Left lung (tissue), 4 donors: ENCODE measurements at regions not wholly inside any gene's neighbourhood (a gene's known extent, or its start where the extent isn't known, plus 50 kb on each side); places are given as distances from the start of the nearest gene placed in this dataset.

Experiments used
- ATAC-seq: fragments of 200-7000 bp; cut with Tn5 transposase; one replicate; pipeline ENCODE4 v1.9.1; 2020; ENCODE audit warnings: moderate library complexity
- DNase-seq, 4 donors: peaks; one replicate each; pipeline ENCODE4 v3.0.0-alpha.2; 2013 to 2020
- H3K27ac ChIP-seq, 2 donors: fragments of 200-600 bp; sonication (generic) in 1 of 2; one replicate each; pipeline versions ENCODE4 v1.5.0 to v1.8.0; 2020 to 2021
- H3K27me3 ChIP-seq, 2 donors: fragments of 200-600 bp; sonication (generic) in 1 of 2; one replicate each; pipeline versions ENCODE4 v1.5.0 to v1.8.0; 2020 to 2021
- H3K36me3 ChIP-seq, 2 donors: fragments of 200-600 bp; sonication (generic) in 1 of 2; one replicate each; pipeline versions ENCODE4 v1.5.0 to v1.8.0; 2020 to 2021
- H3K4me1 ChIP-seq, 2 donors: fragments of 200-600 bp; one replicate each; pipeline ENCODE4 v1.8.0; 2021
- H3K4me3 ChIP-seq, 2 donors: fragments of 200-600 bp; sonication (generic) in 1 of 2; one replicate each; pipeline versions ENCODE4 v1.5.0 to v1.8.0; 2020 to 2021; ENCODE audit warnings: mild to moderate bottlenecking in 1 of 2
- H3K9me3 ChIP-seq, 2 donors: fragments of 200-600 bp; sonication (generic) in 1 of 2; one replicate each; pipeline versions ENCODE4 v1.5.0 to v1.8.0; 2020 to 2021
- CTCF ChIP-seq, 2 donors: fragments of 200-600 bp; sonication (generic) in 1 of 2; IDR thresholded peaks; one replicate each; pipeline versions ENCODE4 v1.5.0 to v1.8.0; 2021; ENCODE audit warnings: antibody characterized with exemption in 2 of 2
- intact Hi-C, 2 donors: fragments of 100-400 bp; cut with DNase I; formaldehyde crosslinking; loops; one replicate each; pipeline versions ENCODE4 v1.11.2 to v1.14.2; 2022
- donor health status: DM: no; HTN: yes; CAD: no.
- donor health status: DM: no; HTN: no; CAD: no.

DNA sequence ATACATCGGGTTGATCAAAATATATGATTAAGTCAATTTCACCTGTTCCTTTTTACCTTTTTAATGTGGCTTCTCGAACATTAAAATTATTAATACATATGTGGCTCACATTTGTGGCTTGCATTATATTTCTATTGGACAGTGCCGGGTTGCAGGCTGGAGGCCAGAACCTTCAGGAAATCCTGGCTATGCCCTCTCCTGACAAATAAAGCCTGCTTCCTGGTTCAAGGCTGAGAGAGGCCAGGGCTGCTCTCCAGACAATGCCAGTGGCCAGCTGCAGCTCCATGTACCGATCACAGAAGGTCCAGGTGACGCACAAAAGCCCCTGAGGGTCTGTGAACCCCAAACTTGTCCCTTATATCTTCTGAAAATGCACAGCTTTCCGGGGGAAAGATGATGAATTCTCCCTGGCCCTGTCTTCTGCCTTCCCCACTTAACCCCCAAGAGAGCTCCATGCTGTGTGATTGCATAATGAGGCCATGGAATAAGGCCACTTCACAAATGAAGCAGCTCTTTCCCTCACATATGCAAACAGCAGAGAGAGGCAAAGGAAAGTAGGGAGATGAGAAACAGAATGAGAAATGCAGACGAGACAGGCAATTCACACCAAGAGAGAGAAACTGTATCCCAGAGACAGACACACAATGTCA, 241.2 kb downstream of the BCOR start:
- no peak overlapping the region for H3K27ac ChIP-seq

DNA sequence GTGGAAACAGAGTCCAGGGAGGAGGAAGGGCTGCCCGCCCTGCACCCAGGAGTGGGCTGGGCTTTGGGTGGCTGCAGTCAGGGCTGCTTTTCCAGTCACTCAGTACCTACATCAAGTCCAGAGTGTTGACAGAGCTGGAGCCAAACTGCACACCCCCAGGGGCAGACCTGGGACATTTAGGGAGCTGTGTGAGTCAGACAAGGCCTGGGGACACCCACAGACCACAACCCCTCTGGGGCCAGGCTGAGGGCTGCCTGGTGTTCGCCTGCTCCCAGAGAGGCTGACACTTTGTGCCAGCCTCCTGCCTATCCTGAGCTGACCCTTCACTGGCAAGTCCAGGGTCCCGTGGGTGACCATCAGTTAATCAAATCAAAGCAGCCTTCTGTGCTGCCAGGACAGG, 240.0 kb downstream of the BCOR start:
- no peaks in the 10 kb centered on the region for H3K36me3 ChIP-seq

More for the DNA sequence above, 241.2 kb downstream of the BCOR start:
- no peak for TF ChIP-seq CTCF (IDR thresholded peaks at IDR 0.05)
- peaks cover 0 to 26% of the 10 kb centered on the region in 2 donors for H3K4me1 ChIP-seq
- no peaks in the 10 kb centered on the region for H3K9me3 ChIP-seq
- H3K27me3 ChIP-seq = no peaks in the 10 kb centered on the region
- no peak overlapping the region for H3K4me3 ChIP-seq
- ATAC-seq (peak; percentile 41), DNase-seq (no peak)
- intact Hi-C loops = no loop called here
- H3K36me3 ChIP-seq = no peaks in the 10 kb centered on the region

DNA sequence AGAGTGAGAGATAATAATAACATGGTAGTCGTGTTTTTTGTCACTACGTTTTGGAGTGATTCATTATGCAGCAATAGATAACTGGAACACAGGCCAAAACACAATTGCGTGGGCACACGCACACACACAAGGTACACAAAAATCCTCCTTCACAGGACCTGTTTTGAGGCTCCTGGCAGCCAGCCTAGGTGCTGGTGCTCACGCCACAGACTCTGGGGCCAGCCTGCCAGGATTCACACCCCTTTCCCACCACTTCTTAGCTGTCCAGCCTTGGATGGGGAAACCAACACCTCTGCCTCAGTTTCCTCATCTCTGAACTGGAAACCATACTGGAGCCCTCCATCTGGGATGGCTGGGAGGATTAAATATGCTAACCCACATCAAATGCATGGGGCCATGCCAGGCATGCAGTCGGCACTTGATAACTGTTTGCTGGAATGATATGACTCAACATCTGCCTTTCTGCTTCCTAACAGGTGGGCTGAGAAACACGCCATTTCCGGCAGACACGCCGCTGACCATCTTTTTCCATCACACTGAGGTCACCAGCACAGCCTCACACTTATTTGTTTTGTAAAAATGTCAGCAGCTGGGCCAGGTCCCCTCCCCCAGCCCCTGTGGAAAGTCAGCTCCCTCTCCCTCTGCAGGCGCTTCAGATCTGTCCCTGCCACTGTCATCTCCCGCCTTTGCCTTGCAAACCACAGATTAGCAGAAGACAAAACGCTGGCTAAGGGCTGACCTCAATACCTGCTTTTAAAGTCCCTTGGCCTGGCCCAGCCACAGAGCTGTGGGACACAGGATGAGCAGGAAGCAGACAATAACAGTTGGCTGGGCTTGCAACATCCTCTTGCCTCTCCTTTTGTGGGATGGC, 237.5 kb downstream of the BCOR start:
- H3K4me1 ChIP-seq = peaks cover 0 to 17% of the 10 kb centered on the region in 2 donors
- H3K4me3 ChIP-seq = no peak overlapping the region
- no peak for TF ChIP-seq CTCF (IDR thresholded peaks at IDR 0.05)
- DNase-seq (peak in 2 of 4 donors; percentile 39 to 71), ATAC-seq (peak; percentile 44)
- H3K9me3 ChIP-seq = no peaks in the 10 kb centered on the region
- intact Hi-C loops = no loop called here
- H3K27me3 ChIP-seq = no peaks in the 10 kb centered on the region
- H3K36me3 ChIP-seq = no peaks in the 10 kb centered on the region
- H3K27ac ChIP-seq = no peak overlapping the region

More for the DNA sequence above, 240.0 kb downstream of the BCOR start:
- DNase-seq (no peak), ATAC-seq (no peak)
- Histone ChIP-seq H3K27ac (no peak overlapping the region), H3K4me3 (no peak overlapping the region), H3K9me3 (no peaks in the 10 kb centered on the region), H3K27me3 (no peaks in the 10 kb centered on the region), H3K4me1 (peaks cover 0 to 26% of the 10 kb centered on the region in 2 donors)
- no peak for TF ChIP-seq CTCF (IDR thresholded peaks at IDR 0.05)
- intact Hi-C loops = no loop called here

DNA sequence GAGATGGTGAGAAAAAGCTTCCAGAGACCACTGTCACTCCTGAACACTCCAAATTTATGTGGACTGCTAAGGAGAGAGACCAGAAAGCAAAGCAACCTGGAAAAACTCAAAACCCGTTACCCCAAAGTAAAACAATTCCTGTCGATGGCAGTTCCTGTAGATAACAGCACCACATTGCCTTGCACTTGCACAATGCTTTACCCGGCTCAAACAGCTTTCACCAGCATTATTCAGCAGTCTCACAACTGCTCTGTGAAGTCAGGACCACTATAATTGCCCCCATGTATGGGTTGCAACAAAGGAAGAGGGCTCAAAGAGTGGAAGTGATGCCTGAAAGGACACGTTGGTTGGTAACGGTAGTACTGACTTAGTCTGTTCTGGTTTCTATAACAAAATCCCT, 234.8 kb downstream of the BCOR start:
- H3K4me3 ChIP-seq = no peak overlapping the region
- intact Hi-C loops = no loop called here
- no peak overlapping the region for H3K27ac ChIP-seq
- no peaks in the 10 kb centered on the region for H3K9me3 ChIP-seq
- no peaks in the 10 kb centered on the region for H3K27me3 ChIP-seq
- no peaks in the 10 kb centered on the region for H3K36me3 ChIP-seq
- TF ChIP-seq CTCF (IDR thresholded peaks at IDR 0.05) = no peak
- no peak for ATAC-seq
- peaks cover 0 to 9% of the 10 kb centered on the region in 2 donors for H3K4me1 ChIP-seq
- DNase-seq = no peak

- no peaks in the 10 kb centered on the region for H3K4me1 ChIP-seq
- DNase-seq (no peak), ATAC-seq (peak; percentile 52)
- H3K4me3 ChIP-seq = no peak overlapping the region
- intact Hi-C loops = no loop called here
- H3K27ac ChIP-seq = no peak overlapping the region
- H3K9me3 ChIP-seq = no peaks in the 10 kb centered on the region
- no peaks in the 10 kb centered on the region for H3K27me3 ChIP-seq
- H3K36me3 ChIP-seq = no peaks in the 10 kb centered on the region
- TF ChIP-seq CTCF (IDR thresholded peaks at IDR 0.05) = no peak
Measured at GRCh38 chrX:39866229-39866628, 231.5 kb downstream of the BCOR start.
